Medulla oblongata (tissue), 1 donor: ENCODE measurements at regions not wholly inside any gene's neighbourhood (a gene's known extent, or its start where the extent isn't known, plus 50 kb on each side); places are given as distances from the start of the nearest gene placed in this dataset.
A peak's percentile ranks its signal among the peaks of the same experiment; 100 is the strongest.
"Not testable (repeated sequence)": the region's sequence is repeated elsewhere in the genome, so short reads cannot be mapped to it uniquely, and the experiment has no call there.

ENCODE experiments used
- DNase-seq: peaks from one replicate; pipeline ENCODE4 v3.0.0-alpha.2; 2015; ENCODE audit errors: extremely low spot score

GRCh38 chr10:50999163-50999562, 75.1 kb upstream of the PRKG1 start:
- DNase-seq, result no peak

- no peak for DNase-seq
Measured at GRCh38 chr10:51000164-51000563, 74.1 kb upstream of the PRKG1 start.

GRCh38 chr10:51000976-51001375, 73.3 kb upstream of the PRKG1 start:
- DNase-seq, result no peak

- peak; percentile 44 for DNase-seq
Measured at GRCh38 chr10:51001587-51001986, 72.7 kb upstream of the PRKG1 start.

- no peak for DNase-seq
Measured at GRCh38 chr10:51002469-51002868, 71.8 kb upstream of the PRKG1 start.

GRCh38 chr10:51004776-51005175, 69.5 kb upstream of the PRKG1 start:
- no peak for DNase-seq

- no peak for DNase-seq
Measured at GRCh38 chr10:51005551-51005950, 68.7 kb upstream of the PRKG1 start.

- DNase-seq, result no peak
Measured at GRCh38 chr10:51006686-51007085, 67.6 kb upstream of the PRKG1 start.

- DNase-seq, result no peak
Measured at GRCh38 chr10:51007781-51008180, 66.5 kb upstream of the PRKG1 start.

- no peak for DNase-seq
Measured at GRCh38 chr10:51008346-51008745, 65.9 kb upstream of the PRKG1 start.

- DNase-seq, result peak; percentile 54
Measured at GRCh38 chr10:51010977-51011376, 63.3 kb upstream of the PRKG1 start.

GRCh38 chr10:51012073-51012472, 62.2 kb upstream of the PRKG1 start:
- no peak for DNase-seq

- DNase-seq, result no peak
Measured at GRCh38 chr10:51014680-51015389, 59.5 kb upstream of the PRKG1 start.

GRCh38 chr10:51015390-51015754, 58.9 kb upstream of the PRKG1 start:
- DNase-seq, result not testable (repeated sequence)

GRCh38 chr10:51020200-51020599, 54.1 kb upstream of the PRKG1 start:
- DNase-seq, result no peak

GRCh38 chr10:51022933-51023585, 51.2 kb upstream of the PRKG1 start:
- DNase-seq, result no peak

GRCh38 chr10:51023636-51024035, 50.7 kb upstream of the PRKG1 start:
- DNase-seq, result no peak
